BLaER1 (cell line): ENCODE measurements at regions not wholly inside any gene's neighbourhood (a gene's known extent, or its start where the extent isn't known, plus 50 kb on each side); places are given as distances from the start of the nearest gene placed in this dataset.

ENCODE experiments used
- H3K27ac ChIP-seq: shearing (Covaris generic); formaldehyde crosslinking; 2 replicates; pipeline ENCODE4 v1.8.1; 2022
- H3K27me3 ChIP-seq: shearing (Covaris generic); formaldehyde crosslinking; 2 replicates; pipeline ENCODE4 v1.8.1; 2022
- H3K36me3 ChIP-seq: shearing (Covaris generic); formaldehyde crosslinking; 2 replicates; pipeline ENCODE4 v1.8.1; 2022
- H3K4me1 ChIP-seq: shearing (Covaris generic); formaldehyde crosslinking; 2 replicates; pipeline ENCODE4 v1.8.1; 2022
- H3K4me2 ChIP-seq: shearing (Covaris generic); formaldehyde crosslinking; 2 replicates; pipeline ENCODE4 v1.8.1; 2022
- H3K4me3 ChIP-seq: shearing (Covaris generic); formaldehyde crosslinking; 2 replicates; pipeline ENCODE4 v1.8.1; 2022
- H3K9ac ChIP-seq: shearing (Covaris generic); formaldehyde crosslinking; 2 replicates; pipeline ENCODE4 v1.8.1; 2022
- H3K9me3 ChIP-seq: shearing (Covaris generic); formaldehyde crosslinking; 2 replicates; pipeline ENCODE4 v1.8.1; 2022
- H4K20me1 ChIP-seq: shearing (Covaris generic); formaldehyde crosslinking; 2 replicates; pipeline ENCODE4 v1.8.1; 2022
- Cebpa-rat ChIP-seq: shearing (Covaris generic); IDR thresholded peaks from 2 replicates; pipeline ENCODE4 v1.8.1; 2022

DNA sequence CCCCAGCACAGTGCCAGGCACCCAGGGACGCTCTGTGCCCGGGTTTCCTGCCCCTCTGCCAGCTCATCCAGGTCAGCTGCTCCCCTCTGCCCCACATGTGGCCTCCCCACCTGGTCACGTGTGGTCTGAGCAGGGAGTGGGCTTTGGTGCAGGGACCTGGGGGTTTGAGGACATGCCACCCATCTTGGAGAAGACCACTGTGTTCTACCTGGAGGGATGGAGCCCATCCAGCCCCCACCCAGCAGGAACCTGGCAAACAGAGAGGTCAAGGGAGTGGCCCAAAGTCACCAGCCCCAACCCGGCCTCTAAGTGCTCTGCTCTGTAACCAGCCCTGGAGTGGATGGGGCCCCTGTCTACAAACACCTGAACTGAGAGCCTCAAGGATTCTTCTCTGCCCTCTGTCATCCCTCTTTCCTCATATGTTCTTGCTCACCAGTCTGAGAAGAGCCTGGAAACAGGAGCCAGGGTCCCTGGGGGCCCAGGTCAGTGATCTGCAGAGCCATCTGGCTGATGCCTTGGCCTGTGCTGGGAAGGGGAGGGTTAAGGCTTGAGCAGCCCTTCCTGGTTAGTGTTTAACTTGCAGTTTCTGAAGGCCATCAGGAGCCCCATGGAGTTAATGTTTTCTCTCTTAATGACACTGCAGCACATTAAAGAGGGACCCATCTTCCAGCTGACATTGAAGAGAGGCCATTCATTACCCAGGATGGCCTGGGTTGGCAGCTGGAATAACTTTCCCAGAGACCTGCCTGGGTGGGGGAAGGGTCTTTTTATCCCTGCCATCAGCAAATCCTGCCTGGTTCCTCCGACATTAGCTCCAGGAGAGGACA lies 235.4 kb downstream of the PTPRU start:
- H3K9ac ChIP-seq = no peak overlapping the region

GRCh38 chr1:29470788-29471119 lies 234.4 kb downstream of the PTPRU start:
- Histone ChIP-seq H3K27ac (no peak overlapping the region), H3K27me3 (no peaks in the 10 kb centered on the region), H4K20me1 (peaks cover 8% of the 10 kb centered on the region; the same call in 1 of the 2 replicates), H3K36me3 (no peaks in the 10 kb centered on the region), H3K4me1 (peaks cover 6% of the 10 kb centered on the region; the same call in 1 of the 2 replicates), H3K4me2 (no peak overlapping the region), H3K4me3 (no peak overlapping the region), H3K9ac (no peak overlapping the region), H3K9me3 (no peaks in the 10 kb centered on the region)
- no peak for TF ChIP-seq Cebpa-rat

More for the DNA sequence above, 235.4 kb downstream of the PTPRU start:
- Histone ChIP-seq H3K9me3 (no peaks in the 10 kb centered on the region), H3K4me1 (peaks cover 6% of the 10 kb centered on the region; the same call in 1 of the 2 replicates), H3K27me3 (no peaks in the 10 kb centered on the region), H3K36me3 (no peaks in the 10 kb centered on the region), H3K4me2 (no peak overlapping the region; the same call in 1 of the 2 replicates), H3K4me3 (no peak overlapping the region), H3K27ac (no peak overlapping the region), H4K20me1 (peaks cover 8% of the 10 kb centered on the region; the same call in 1 of the 2 replicates)
- TF ChIP-seq Cebpa-rat = no peak

- Histone ChIP-seq H3K4me2 (no peak overlapping the region), H3K36me3 (no peaks in the 10 kb centered on the region), H3K9ac (no peak overlapping the region), H3K4me1 (peaks cover 6% of the 10 kb centered on the region; the same call in 1 of the 2 replicates), H4K20me1 (peaks cover 8% of the 10 kb centered on the region; the same call in 1 of the 2 replicates), H3K27me3 (no peaks in the 10 kb centered on the region), H3K9me3 (peaks cover under 1% of the 10 kb centered on the region; the same call in 1 of the 2 replicates), H3K27ac (no peak overlapping the region), H3K4me3 (no peak overlapping the region)
- TF ChIP-seq Cebpa-rat = no peak
Observed at GRCh38 chr1:29470087-29470787, 233.9 kb downstream of the PTPRU start.

DNA sequence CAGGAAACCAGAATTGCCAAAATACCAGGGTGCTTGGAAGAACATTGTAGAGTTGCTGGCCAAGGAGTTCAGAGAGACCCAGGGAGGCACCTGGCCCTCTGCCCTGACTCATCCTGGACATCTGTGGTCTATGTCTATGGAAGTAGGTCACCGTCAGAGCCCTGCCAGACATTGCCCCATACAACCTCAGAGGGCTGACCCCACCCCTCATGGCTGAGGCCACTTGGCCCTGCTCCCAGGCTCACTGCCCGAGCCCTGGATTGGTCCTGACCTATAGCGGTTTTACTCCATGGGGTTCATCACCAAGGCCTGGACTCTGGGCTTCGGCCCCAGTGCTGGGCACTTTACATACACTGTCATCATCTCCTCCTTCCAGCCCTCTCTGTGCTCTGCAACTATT lies 233.1 kb downstream of the PTPRU start:
- H3K27ac ChIP-seq = no peak overlapping the region

GRCh38 chr1:29467989-29468900 lies 231.9 kb downstream of the PTPRU start:
- H4K20me1 ChIP-seq = peaks cover 8% of the 10 kb centered on the region; the same call in 1 of the 2 replicates
- no peak overlapping the region for H3K9ac ChIP-seq
- peaks cover 6% of the 10 kb centered on the region; the same call in 1 of the 2 replicates for H3K4me1 ChIP-seq
- H3K4me2 ChIP-seq = no peak overlapping the region
- no peak overlapping the region for H3K27ac ChIP-seq
- no peaks in the 10 kb centered on the region for H3K36me3 ChIP-seq
- no peak overlapping the region for H3K4me3 ChIP-seq
- no peak for TF ChIP-seq Cebpa-rat
- H3K9me3 ChIP-seq = peaks cover 9% of the 10 kb centered on the region
- no peaks in the 10 kb centered on the region for H3K27me3 ChIP-seq

More for the DNA sequence above, 233.1 kb downstream of the PTPRU start:
- Histone ChIP-seq H3K4me3 (no peak overlapping the region), H3K9ac (no peak overlapping the region), H3K4me1 (peaks cover 6% of the 10 kb centered on the region; the same call in 1 of the 2 replicates), H3K36me3 (no peaks in the 10 kb centered on the region), H3K27me3 (no peaks in the 10 kb centered on the region), H3K4me2 (no peak overlapping the region), H3K9me3 (peaks cover 9% of the 10 kb centered on the region), H4K20me1 (peaks cover 8% of the 10 kb centered on the region; the same call in 1 of the 2 replicates)
- TF ChIP-seq Cebpa-rat = no peak

DNA sequence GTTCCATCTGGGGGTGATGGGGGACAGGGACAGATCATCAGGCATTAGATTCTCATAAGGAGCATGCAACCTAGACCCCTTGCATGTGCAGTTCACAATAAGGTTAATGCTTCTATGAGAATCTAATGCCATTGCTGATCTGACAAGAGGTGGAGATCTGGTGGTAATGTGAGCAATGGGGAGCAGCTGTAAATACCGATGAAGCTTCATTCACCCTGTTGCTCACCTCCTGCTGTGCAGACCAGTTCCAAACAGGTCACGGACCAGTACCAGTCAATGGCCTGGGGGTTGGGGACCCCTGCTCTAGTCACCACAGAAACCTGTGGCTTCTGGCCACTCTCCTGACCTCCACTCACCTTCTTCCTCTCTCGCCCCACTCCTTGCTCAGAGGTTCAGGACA lies 229.9 kb downstream of the PTPRU start:
- Histone ChIP-seq H4K20me1 (peaks cover 8% of the 10 kb centered on the region; the same call in 1 of the 2 replicates), H3K27ac (no peak overlapping the region), H3K9me3 (peaks cover 9% of the 10 kb centered on the region), H3K4me2 (no peak overlapping the region), H3K9ac (no peak overlapping the region), H3K27me3 (no peaks in the 10 kb centered on the region), H3K4me3 (no peak overlapping the region), H3K4me1 (no peaks in the 10 kb centered on the region), H3K36me3 (no peaks in the 10 kb centered on the region)
- TF ChIP-seq Cebpa-rat = no peak

- Histone ChIP-seq H3K27ac (no peak overlapping the region), H3K4me3 (no peak overlapping the region), H3K4me2 (no peak overlapping the region), H4K20me1 (peaks cover 8% of the 10 kb centered on the region; the same call in 1 of the 2 replicates), H3K27me3 (no peaks in the 10 kb centered on the region), H3K4me1 (no peaks in the 10 kb centered on the region), H3K9me3 (peaks cover 9% of the 10 kb centered on the region), H3K36me3 (no peaks in the 10 kb centered on the region), H3K9ac (no peak overlapping the region)
- TF ChIP-seq Cebpa-rat = no peak
Observed at GRCh38 chr1:29465755-29466154, 229.4 kb downstream of the PTPRU start.

GRCh38 chr1:29462096-29462495 lies 225.8 kb downstream of the PTPRU start:
- Histone ChIP-seq H3K36me3 (no peaks in the 10 kb centered on the region), H3K9me3 (peaks cover 9% of the 10 kb centered on the region), H3K9ac (no peak overlapping the region), H4K20me1 (no peaks in the 10 kb centered on the region), H3K27me3 (peaks cover 8% of the 10 kb centered on the region; the same call in 1 of the 2 replicates), H3K4me1 (no peaks in the 10 kb centered on the region), H3K27ac (no peak overlapping the region), H3K4me3 (no peak overlapping the region), H3K4me2 (no peak overlapping the region)
- TF ChIP-seq Cebpa-rat = no peak

DNA sequence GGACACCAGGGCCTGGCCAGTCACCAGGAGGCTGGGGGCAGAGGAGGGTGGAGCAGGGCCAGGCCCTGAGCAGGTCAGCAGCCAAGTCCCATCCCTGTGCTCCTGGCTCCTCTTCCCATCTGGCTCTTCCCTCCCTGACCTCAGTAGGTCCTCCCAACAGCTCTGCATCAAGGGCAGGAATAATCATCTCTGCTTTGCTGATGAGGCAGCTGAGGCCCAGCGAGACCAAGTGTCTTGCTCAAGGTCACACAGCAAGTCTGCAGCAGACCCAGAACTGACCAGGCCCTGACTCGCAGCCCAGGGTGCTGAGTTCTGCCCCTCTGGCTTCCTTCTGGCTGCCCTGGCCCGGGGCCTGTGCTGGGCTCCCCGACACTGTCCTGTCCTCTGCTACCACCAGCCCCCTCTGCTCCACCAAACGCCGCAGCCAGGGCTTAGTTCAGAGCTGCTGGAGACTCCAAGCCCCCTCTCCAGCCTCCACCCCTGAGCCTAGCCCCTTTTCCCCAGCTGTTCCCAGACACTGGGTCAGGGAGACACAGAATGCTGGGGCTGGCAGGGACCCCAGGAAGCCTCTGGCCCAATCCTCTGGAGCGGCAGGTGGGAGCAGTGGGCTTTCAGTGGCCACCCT lies 224.9 kb downstream of the PTPRU start:
- no peak for TF ChIP-seq Cebpa-rat
- no peaks in the 10 kb centered on the region for H3K36me3 ChIP-seq
- H3K27ac ChIP-seq = no peak overlapping the region
- H3K9ac ChIP-seq = no peak overlapping the region
- H3K4me3 ChIP-seq = no peak overlapping the region
- H3K27me3 ChIP-seq = peaks cover 8% of the 10 kb centered on the region; the same call in 1 of the 2 replicates
- no peaks in the 10 kb centered on the region for H3K4me1 ChIP-seq
- H3K9me3 ChIP-seq = peaks cover 9% of the 10 kb centered on the region
- H4K20me1 ChIP-seq = no peaks in the 10 kb centered on the region
- no peak overlapping the region for H3K4me2 ChIP-seq
